HG02885 (cell line): ENCODE measurements at regions not wholly inside any gene's neighbourhood (a gene's known extent, or its start where the extent isn't known, plus 50 kb on each side); places are given as distances from the start of the nearest gene placed in this dataset.
"Not testable (repeated sequence)": the region's sequence is repeated elsewhere in the genome, so short reads cannot be mapped to it uniquely, and the experiment has no call there.

Experiments used
- ATAC-seq: cut with Tn5 transposase; IDR thresholded peaks from one replicate; pipeline ENCODE4 v1.9.1; 2021; ENCODE audit warnings: mild to moderate bottlenecking; ENCODE audit not compliant: unreplicated experiment, poor library complexity

GRCh38 chr7:142638581-142638980, 110.7 kb upstream of the PRSS1 start:
- no peak for ATAC-seq

GRCh38 chr7:142637240-142637639, 112.0 kb upstream of the PRSS1 start:
- no peak for ATAC-seq

- no peak for ATAC-seq
Measured at GRCh38 chr7:142636751-142637150, 112.5 kb upstream of the PRSS1 start.

GRCh38 chr7:142636107-142636506, 113.2 kb upstream of the PRSS1 start:
- not testable (repeated sequence) for ATAC-seq

GRCh38 chr7:142632271-142633134, 116.8 kb upstream of the PRSS1 start:
- ATAC-seq = peak; percentile 97

GRCh38 chr7:142629588-142630260, 119.5 kb upstream of the PRSS1 start:
- ATAC-seq = no peak

GRCh38 chr7:142628945-142629344, 120.3 kb upstream of the PRSS1 start:
- ATAC-seq = no peak

GRCh38 chr7:142627223-142627622, 122.0 kb upstream of the PRSS1 start:
- ATAC-seq = not testable (repeated sequence)

GRCh38 chr7:142626420-142627035, 122.7 kb upstream of the PRSS1 start:
- peak; percentile 93 for ATAC-seq

- not testable (repeated sequence) for ATAC-seq
Measured at GRCh38 chr7:142625216-142625615, 124.1 kb upstream of the PRSS1 start.

- ATAC-seq = no peak
Measured at GRCh38 chr7:142620402-142620801, 128.9 kb upstream of the PRSS1 start.

GRCh38 chr7:142618655-142619351, 130.5 kb upstream of the PRSS1 start:
- ATAC-seq = no peak

- ATAC-seq = no peak
Measured at GRCh38 chr7:142616842-142617241, 132.4 kb upstream of the PRSS1 start.

- ATAC-seq = no peak
Measured at GRCh38 chr7:142616121-142616643, 133.1 kb upstream of the PRSS1 start.

- no peak for ATAC-seq
Measured at GRCh38 chr7:142615508-142615907, 133.8 kb upstream of the PRSS1 start.

GRCh38 chr7:142614116-142614515, 135.2 kb upstream of the PRSS1 start:
- ATAC-seq = no peak

GRCh38 chr7:142612237-142612881, 136.9 kb upstream of the PRSS1 start:
- no peak for ATAC-seq

GRCh38 chr7:142611566-142612236, 137.6 kb upstream of the PRSS1 start:
- ATAC-seq = no peak
